ENCODE measurements at regions not wholly inside any gene's neighbourhood (a gene's known extent, or its start where the extent isn't known, plus 50 kb on each side); places are given as distances from the start of the nearest gene placed in this dataset.

DNA sequence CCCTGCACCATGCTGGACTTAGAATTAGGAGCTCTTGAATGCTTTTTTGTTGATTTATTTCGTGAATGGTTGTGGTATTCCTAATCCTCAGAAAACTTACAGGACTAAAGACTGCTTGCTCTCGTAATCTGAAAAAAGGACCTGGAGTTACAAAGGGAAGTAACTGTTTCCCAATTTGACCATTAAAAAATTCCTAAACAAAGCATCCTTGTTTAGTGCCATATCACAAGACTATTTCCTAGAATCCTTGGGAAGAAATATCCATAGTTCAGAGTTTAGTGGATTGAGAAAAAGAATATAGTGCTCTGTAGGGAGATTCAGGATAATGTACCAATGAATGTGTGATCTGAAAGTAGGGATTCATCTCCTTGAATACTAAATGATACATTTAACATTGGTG is 186.8 kb downstream of the NDFIP2 start:
- TF ChIP-seq, protein P1, sequence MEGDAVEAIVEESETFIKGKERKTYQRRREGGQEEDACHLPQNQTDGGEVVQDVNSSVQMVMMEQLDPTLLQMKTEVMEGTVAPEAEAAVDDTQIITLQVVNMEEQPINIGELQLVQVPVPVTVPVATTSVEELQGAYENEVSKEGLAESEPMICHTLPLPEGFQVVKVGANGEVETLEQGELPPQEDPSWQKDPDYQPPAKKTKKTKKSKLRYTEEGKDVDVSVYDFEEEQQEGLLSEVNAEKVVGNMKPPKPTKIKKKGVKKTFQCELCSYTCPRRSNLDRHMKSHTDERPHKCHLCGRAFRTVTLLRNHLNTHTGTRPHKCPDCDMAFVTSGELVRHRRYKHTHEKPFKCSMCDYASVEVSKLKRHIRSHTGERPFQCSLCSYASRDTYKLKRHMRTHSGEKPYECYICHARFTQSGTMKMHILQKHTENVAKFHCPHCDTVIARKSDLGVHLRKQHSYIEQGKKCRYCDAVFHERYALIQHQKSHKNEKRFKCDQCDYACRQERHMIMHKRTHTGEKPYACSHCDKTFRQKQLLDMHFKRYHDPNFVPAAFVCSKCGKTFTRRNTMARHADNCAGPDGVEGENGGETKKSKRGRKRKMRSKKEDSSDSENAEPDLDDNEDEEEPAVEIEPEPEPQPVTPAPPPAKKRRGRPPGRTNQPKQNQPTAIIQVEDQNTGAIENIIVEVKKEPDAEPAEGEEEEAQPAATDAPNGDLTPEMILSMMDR (IDR thresholded peaks at IDR 0.05; ENCODE audit: low read depth, low read length), result no peak
- H3K4me3 ChIP-seq (ENCODE audit: low read depth, low read length), result no peak overlapping the region
- in situ Hi-C loops (cut with HindIII; ENCODE audit: low sequenced_read_pairs), result no loop called here
- DNase-seq (ENCODE audit: low read depth, low spot score), result no peak

GRCh38 chr13:79663977-79664636 is 183.2 kb downstream of the NDFIP2 start:
- no peak overlapping the region for H3K4me3 ChIP-seq (ENCODE audit: low read depth, low read length)
- TF ChIP-seq, protein P1 (IDR thresholded peaks at IDR 0.05; ENCODE audit: low read depth, low read length), result no peak
- in situ Hi-C loops (cut with HindIII; ENCODE audit: low sequenced_read_pairs), result no loop called here
- DNase-seq (ENCODE audit: low read depth, low spot score), result no peak

DNA sequence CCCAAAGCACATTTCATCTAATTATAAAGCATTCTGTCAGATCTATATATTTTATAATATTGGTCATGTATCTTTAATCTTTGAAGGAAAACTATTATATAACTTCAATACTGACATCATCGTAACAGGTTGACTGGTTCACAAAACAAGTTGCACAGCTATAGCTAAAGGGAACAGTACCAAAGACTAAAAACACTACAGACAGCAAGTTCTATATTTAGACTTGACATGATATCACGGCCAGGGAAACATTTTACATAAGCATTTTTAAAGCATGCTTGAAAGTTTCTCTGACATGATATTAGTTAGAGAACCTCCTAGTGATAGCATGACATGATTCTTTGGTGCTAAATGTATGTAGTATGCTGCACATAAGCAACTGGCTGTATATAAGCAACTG is 182.5 kb downstream of the NDFIP2 start:
- in situ Hi-C loops (cut with HindIII; ENCODE audit: low sequenced_read_pairs), result no loop called here
- DNase-seq (ENCODE audit: low read depth, low spot score), result no peak
- H3K4me3 ChIP-seq (ENCODE audit: low read depth, low read length), result no peak overlapping the region
- TF ChIP-seq, protein P1 (IDR thresholded peaks at IDR 0.05; ENCODE audit: low read depth, low read length), result no peak

DNA sequence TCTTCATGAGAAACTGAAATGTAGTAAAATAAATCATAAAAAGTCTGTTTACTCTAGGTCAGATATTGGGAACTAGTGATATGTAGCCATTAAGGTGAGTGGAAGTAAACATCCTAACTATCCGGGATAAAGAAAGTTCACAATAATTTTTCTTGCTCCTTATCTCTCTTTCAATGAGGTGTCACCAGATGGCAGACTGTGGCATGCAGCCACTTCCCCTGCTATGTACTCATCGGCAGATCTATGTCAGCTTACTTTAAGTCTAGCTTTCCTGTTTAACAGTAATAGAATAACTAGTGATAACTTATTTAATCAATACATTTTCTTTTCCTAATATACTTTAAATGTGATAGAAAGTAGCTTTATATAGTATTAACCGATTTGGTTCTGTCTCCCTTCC is 181.9 kb downstream of the NDFIP2 start:
- in situ Hi-C loops (cut with HindIII; ENCODE audit: low sequenced_read_pairs), result no loop called here

GRCh38 chr13:79660361-79660760 is 179.4 kb downstream of the NDFIP2 start:
- no peak for DNase-seq (ENCODE audit: low read depth, low spot score)
- in situ Hi-C loops (cut with HindIII; ENCODE audit: low sequenced_read_pairs), result no loop called here
- TF ChIP-seq, protein P1 (IDR thresholded peaks at IDR 0.05; ENCODE audit: low read depth, low read length), result no peak
- H3K4me3 ChIP-seq (ENCODE audit: low read depth, low read length), result no peak overlapping the region

More for the DNA sequence above, 181.9 kb downstream of the NDFIP2 start:
- TF ChIP-seq, protein P1 (IDR thresholded peaks at IDR 0.05; ENCODE audit: low read depth, low read length), result no peak
- no peak overlapping the region for H3K4me3 ChIP-seq (ENCODE audit: low read depth, low read length)
- DNase-seq (ENCODE audit: low read depth, low spot score), result no peak

DNA sequence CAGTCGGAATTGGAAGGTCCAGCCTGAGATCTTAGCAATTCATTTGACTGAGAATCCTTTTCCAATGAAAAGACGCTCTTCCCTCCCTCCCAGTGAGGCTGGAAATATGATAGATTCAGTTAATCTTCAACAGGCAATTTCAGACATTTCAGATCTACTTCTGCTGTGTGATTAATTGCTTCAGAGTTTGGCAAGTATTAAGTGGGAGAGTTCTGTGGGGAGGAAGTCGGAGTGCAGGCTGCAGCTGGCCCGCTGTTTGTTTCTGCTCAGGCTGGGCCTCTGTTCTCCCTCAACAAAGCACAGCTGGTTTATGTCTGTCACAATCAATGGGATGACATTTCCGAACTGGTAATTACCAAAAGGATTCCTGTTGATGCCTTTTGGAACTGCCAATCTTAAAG is 178.2 kb downstream of the NDFIP2 start:
- in situ Hi-C loops (cut with HindIII; ENCODE audit: low sequenced_read_pairs), result no loop called here

More for the DNA sequence above, 178.2 kb downstream of the NDFIP2 start:
- DNase-seq (ENCODE audit: low read depth, low spot score), result no peak
- no peak overlapping the region for H3K4me3 ChIP-seq (ENCODE audit: low read depth, low read length)
- TF ChIP-seq, protein P1 (IDR thresholded peaks at IDR 0.05; ENCODE audit: low read depth, low read length), result no peak

All from astrocyte of the spinal cord (primary cell).